ENCODE measurements at regions not wholly inside any gene's neighbourhood (a gene's known extent, or its start where the extent isn't known, plus 50 kb on each side); places are given as distances from the start of the nearest gene placed in this dataset.
"Not testable (repeated sequence)": the region's sequence is repeated elsewhere in the genome, so short reads cannot be mapped to it uniquely, and the experiment has no call there.

DNA sequence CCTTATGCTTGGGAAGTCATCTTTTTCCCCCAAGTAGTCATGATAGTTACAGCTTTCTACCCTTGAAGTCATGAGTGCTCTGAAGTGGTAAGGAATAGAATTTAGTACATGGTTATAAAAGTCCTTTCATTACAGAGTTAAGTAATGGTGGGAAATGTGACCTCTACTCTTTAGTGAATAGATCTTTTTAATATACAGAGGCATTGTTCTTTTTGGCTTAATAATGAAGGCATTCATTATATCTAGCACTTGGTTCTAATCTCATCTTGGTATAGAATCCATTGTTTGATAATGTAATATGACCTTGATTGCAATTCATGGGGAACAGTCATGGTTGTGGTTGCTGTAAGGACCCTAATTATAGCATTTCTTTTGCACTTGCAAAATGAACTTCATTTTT lies 125.0 kb upstream of the PRSS12 start:
- TF ChIP-seq, protein P1, sequence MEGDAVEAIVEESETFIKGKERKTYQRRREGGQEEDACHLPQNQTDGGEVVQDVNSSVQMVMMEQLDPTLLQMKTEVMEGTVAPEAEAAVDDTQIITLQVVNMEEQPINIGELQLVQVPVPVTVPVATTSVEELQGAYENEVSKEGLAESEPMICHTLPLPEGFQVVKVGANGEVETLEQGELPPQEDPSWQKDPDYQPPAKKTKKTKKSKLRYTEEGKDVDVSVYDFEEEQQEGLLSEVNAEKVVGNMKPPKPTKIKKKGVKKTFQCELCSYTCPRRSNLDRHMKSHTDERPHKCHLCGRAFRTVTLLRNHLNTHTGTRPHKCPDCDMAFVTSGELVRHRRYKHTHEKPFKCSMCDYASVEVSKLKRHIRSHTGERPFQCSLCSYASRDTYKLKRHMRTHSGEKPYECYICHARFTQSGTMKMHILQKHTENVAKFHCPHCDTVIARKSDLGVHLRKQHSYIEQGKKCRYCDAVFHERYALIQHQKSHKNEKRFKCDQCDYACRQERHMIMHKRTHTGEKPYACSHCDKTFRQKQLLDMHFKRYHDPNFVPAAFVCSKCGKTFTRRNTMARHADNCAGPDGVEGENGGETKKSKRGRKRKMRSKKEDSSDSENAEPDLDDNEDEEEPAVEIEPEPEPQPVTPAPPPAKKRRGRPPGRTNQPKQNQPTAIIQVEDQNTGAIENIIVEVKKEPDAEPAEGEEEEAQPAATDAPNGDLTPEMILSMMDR (IDR thresholded peaks at IDR 0.05; ENCODE audit: borderline replicate concordance, extremely low read depth, low read length, poor library complexity, severe bottlenecking) = not testable (repeated sequence)
- not testable (repeated sequence) for TF ChIP-seq EZH2 (IDR thresholded peaks at IDR 0.05; ENCODE audit: borderline replicate concordance, low read depth, low read length, severe bottlenecking)
